SKM-1 (cell line): ENCODE measurements at regions not wholly inside any gene's neighbourhood (a gene's known extent, or its start where the extent isn't known, plus 50 kb on each side); places are given as distances from the start of the nearest gene placed in this dataset.

Source experiments
- DNase-seq: peaks from one replicate; lab custom pipeline; 2025; ENCODE audit not compliant: unreplicated experiment; lab: John Stamatoyannopoulos, UW

- DNase-seq = no peak
Measured at GRCh38 chr5:92904021-92904420, 677.0 kb downstream of the NR2F1-AS1 start.

GRCh38 chr5:92899611-92900010, 681.4 kb downstream of the NR2F1-AS1 start:
- DNase-seq = no peak

GRCh38 chr5:92896722-92897121, 684.3 kb downstream of the NR2F1-AS1 start:
- DNase-seq = no peak

- DNase-seq = no peak
Measured at GRCh38 chr5:92890841-92891244, 690.2 kb downstream of the NR2F1-AS1 start.

GRCh38 chr5:92889140-92889539, 691.9 kb downstream of the NR2F1-AS1 start:
- DNase-seq = no peak

- no peak for DNase-seq
Measured at GRCh38 chr5:92887254-92887653, 693.8 kb downstream of the NR2F1-AS1 start.

- no peak for DNase-seq
Measured at GRCh38 chr5:92886751-92887150, 694.3 kb downstream of the NR2F1-AS1 start.

GRCh38 chr5:92885950-92886349, 695.1 kb downstream of the NR2F1-AS1 start:
- DNase-seq = no peak

- DNase-seq = no peak
Measured at GRCh38 chr5:92884469-92884868, 696.5 kb downstream of the NR2F1-AS1 start.

- DNase-seq = no peak
Measured at GRCh38 chr5:92879806-92880543, 701.0 kb downstream of the NR2F1-AS1 start.

GRCh38 chr5:92874790-92875189, 706.2 kb downstream of the NR2F1-AS1 start:
- no peak for DNase-seq

GRCh38 chr5:92868442-92868841, 712.6 kb downstream of the NR2F1-AS1 start:
- no peak for DNase-seq

- DNase-seq = no peak
Measured at GRCh38 chr5:92864591-92864990, 716.4 kb downstream of the NR2F1-AS1 start.

GRCh38 chr5:92863666-92864065, 717.4 kb downstream of the NR2F1-AS1 start:
- no peak for DNase-seq

GRCh38 chr5:92861531-92862285, 719.3 kb downstream of the NR2F1-AS1 start:
- no peak for DNase-seq

GRCh38 chr5:92860061-92860460, 721.0 kb downstream of the NR2F1-AS1 start:
- DNase-seq = no peak

- DNase-seq = no peak
Measured at GRCh38 chr5:92852219-92852618, 728.8 kb downstream of the NR2F1-AS1 start.

- no peak for DNase-seq
Measured at GRCh38 chr5:92850886-92851285, 730.1 kb downstream of the NR2F1-AS1 start.

GRCh38 chr5:92849756-92850155, 731.3 kb downstream of the NR2F1-AS1 start:
- no peak for DNase-seq

GRCh38 chr5:92841604-92842155, 739.3 kb downstream of the NR2F1-AS1 start:
- no peak for DNase-seq

- DNase-seq = no peak
Measured at GRCh38 chr5:92838253-92838652, 742.8 kb downstream of the NR2F1-AS1 start.
